IMR-90 (cell line): ENCODE measurements at regions not wholly inside any gene's neighbourhood (a gene's known extent, or its start where the extent isn't known, plus 50 kb on each side); places are given as distances from the start of the nearest gene placed in this dataset.

Source experiments
- ATAC-seq: fragments of 200-7000 bp; cut with Tn5 transposase; 2 replicates; pipeline ENCODE4 v1.9.1; 2020; ENCODE audit warnings: low read depth, mild to moderate bottlenecking, moderate library complexity
- BruUV-seq: library from RNA; stranded (reverse); fragments of 400-500 nt; replicated peaks from 2 replicates; lab custom pipeline; 2021; lab: Mats Ljungman, UMichigan
- CTCF ChIA-PET: fragments of 300-600 bp; formaldehyde crosslinking; extraction: SDS; loops from one replicate; lab custom pipeline; 2021; ENCODE audit warnings: antibody characterized with exemption; lab: Yijun Ruan, JAX
- POLR2A ChIA-PET: fragments of 300-600 bp; sonication (Branson Sonifier 250); formaldehyde crosslinking; loops from one replicate; lab custom pipeline; 2022; ENCODE audit warnings: antibody characterized with exemption; ENCODE audit not compliant: unreplicated experiment; lab: Charles Lee
- DNase-seq: peaks from one replicate; pipeline ENCODE4 v3.0.0; 2013
- H2AFZ ChIP-seq: replicated peaks from 2 replicates; pipeline ENCODE3; 2013; ENCODE audit warnings: low read length, mild to moderate bottlenecking; ENCODE audit not compliant: poor library complexity
- H2AK5ac ChIP-seq: 2 replicates; pipeline ENCODE4 v1.6.1; 2013; ENCODE audit warnings: low read depth, low read length, inconsistent platforms
- H2AK9ac ChIP-seq: replicated peaks from 2 replicates; pipeline ENCODE3; 2013; ENCODE audit warnings: mild to moderate bottlenecking, low read depth, low read length, moderate library complexity; ENCODE audit not compliant: poor library complexity
- H2BK120ac ChIP-seq: 2 replicates; pipeline ENCODE4 v1.6.1; 2013; ENCODE audit warnings: low read depth, low read length, inconsistent platforms
- H2BK15ac ChIP-seq: 3 replicates; pipeline ENCODE4 v1.6.1; 2013; ENCODE audit warnings: low read depth, low read length, inconsistent platforms
- H2BK20ac ChIP-seq: 2 replicates; pipeline ENCODE4 v1.6.1; 2013; ENCODE audit warnings: low read depth, mild to moderate bottlenecking, inconsistent platforms, low read length, moderate library complexity
- H2BK5ac ChIP-seq: 2 replicates; pipeline ENCODE4 v1.6.1; 2013; ENCODE audit warnings: mild to moderate bottlenecking, low read depth, low read length, inconsistent platforms; ENCODE audit not compliant: poor library complexity, severe bottlenecking
- H3K14ac ChIP-seq: replicated peaks from 2 replicates; pipeline ENCODE4 v1.6.1; 2013; ENCODE audit warnings: low read depth, low read length, inconsistent platforms
- H3K18ac ChIP-seq: 2 replicates; pipeline ENCODE4 v1.6.1; 2013; ENCODE audit warnings: low read depth, low read length, control low read depth
- H3K23ac ChIP-seq: 2 replicates; pipeline ENCODE4 v1.6.1; 2013; ENCODE audit warnings: low read depth, low read length, inconsistent platforms
- H3K27ac ChIP-seq: 2 replicates; pipeline ENCODE4 v1.5.1; 2013; ENCODE audit warnings: mild to moderate bottlenecking, control low read depth, low read length; ENCODE audit not compliant: insufficient read depth
- H3K27me3 ChIP-seq: 2 replicates; pipeline ENCODE4 v1.6.1; 2013; ENCODE audit warnings: low read length; ENCODE audit not compliant: control insufficient read depth, insufficient read depth
- H3K36me3 ChIP-seq: 2 replicates; pipeline ENCODE4 v1.6.1; 2013; ENCODE audit warnings: low read length, mixed read lengths; ENCODE audit not compliant: control insufficient read depth, insufficient read depth
- H3K4ac ChIP-seq: 2 replicates; pipeline ENCODE4 v1.6.1; 2013; ENCODE audit warnings: low read depth, low read length, inconsistent platforms
- H3K4me1 ChIP-seq: 2 replicates; pipeline ENCODE4 v1.6.1; 2013; ENCODE audit warnings: low read length, mixed read lengths; ENCODE audit not compliant: control insufficient read depth, insufficient read depth
- H3K4me2 ChIP-seq: 2 replicates; pipeline ENCODE4 v1.6.1; 2013; ENCODE audit warnings: low read depth, mild to moderate bottlenecking, control low read depth, low read length, moderate library complexity
- H3K4me3 ChIP-seq: 2 replicates; pipeline ENCODE4 v1.5.1; 2013; ENCODE audit warnings: low read depth, mild to moderate bottlenecking, control low read depth, low read length, moderate library complexity; ENCODE audit not compliant: insufficient read depth
- H3K56ac ChIP-seq: 2 replicates; pipeline ENCODE4 v1.6.1; 2013; ENCODE audit warnings: low read length, inconsistent platforms; ENCODE audit not compliant: insufficient read depth; ENCODE audit errors: extremely low read depth
- H3K79me1 ChIP-seq, 2 experiments: 2 replicates each; pipeline ENCODE4 v1.6.1; 2013; ENCODE audit warnings: low read length in 2 of 2, inconsistent platforms in 1 of 2, low read depth in 1 of 2
- H3K9ac ChIP-seq: 2 replicates; pipeline ENCODE4 v1.6.1; 2013; ENCODE audit warnings: low read depth, low read length, control low read depth
- H3K9me1 ChIP-seq: 2 replicates; pipeline ENCODE4 v1.6.1; 2013; ENCODE audit warnings: low read length, inconsistent platforms; ENCODE audit not compliant: insufficient read depth
- H3K9me3 ChIP-seq: 2 replicates; pipeline ENCODE4 v1.6.1; 2013; ENCODE audit warnings: low read length; ENCODE audit not compliant: control insufficient read depth, insufficient read depth
- H4K20me1 ChIP-seq: 2 replicates; pipeline ENCODE4 v1.6.1; 2013; ENCODE audit warnings: low read length, inconsistent platforms; ENCODE audit not compliant: insufficient read depth
- H4K5ac ChIP-seq: 2 replicates; pipeline ENCODE4 v1.6.1; 2013; ENCODE audit warnings: mild to moderate bottlenecking, low read depth, low read length, control low read depth
- H4K8ac ChIP-seq, 2 experiments: 2 replicates each; pipeline ENCODE4 v1.6.1; 2013; ENCODE audit warnings: low read depth in 2 of 2, low read length in 2 of 2, control low read depth in 1 of 2, inconsistent platforms in 1 of 2
- H4K91ac ChIP-seq: 2 replicates; pipeline ENCODE4 v1.6.1; 2013; ENCODE audit warnings: low read depth, low read length, inconsistent platforms; ENCODE audit not compliant: insufficient read depth
- CHD1 ChIP-seq: IDR thresholded peaks from 2 replicates; pipeline ENCODE4 v1.6.1; 2012; ENCODE audit warnings: low read depth, low read length, improper control_type of control experiment
- CTCF ChIP-seq: conservative IDR thresholded peaks from 2 replicates; pipeline ENCODE4 v1.5.1; 2012; ENCODE audit warnings: mild to moderate bottlenecking, low read depth, low read length, improper control_type of control experiment
- FOS ChIP-seq: fragments of 150-350 bp; IDR thresholded peaks from 2 replicates; pipeline ENCODE4 v1.6.1; 2016; ENCODE audit warnings: low read depth, low read length
- MXI1 ChIP-seq: IDR thresholded peaks from 2 replicates; pipeline ENCODE4 v1.6.1; 2012; ENCODE audit warnings: low read depth, mild to moderate bottlenecking, low read length, moderate library complexity, borderline replicate concordance
- RFX5 ChIP-seq: IDR thresholded peaks from 2 replicates; pipeline ENCODE4 v1.8.0; 2012; ENCODE audit warnings: low read depth, mild to moderate bottlenecking, low read length, moderate library complexity
- USF2 ChIP-seq: fragments of 150-350 bp; IDR thresholded peaks from 2 replicates; pipeline ENCODE4 v1.6.1; 2017; ENCODE audit warnings: mild to moderate bottlenecking, antibody characterized with exemption, low read length, low read depth
- WGBS, 2 experiments: methylation state at CpG; one replicate each; pipeline versions ENCODE4 v1.1.5 to v1.1.7; 2013; ENCODE audit warnings: missing lambda C conversion rate in 2 of 2; ENCODE audit not compliant: insufficient read length in 1 of 2; ENCODE audit errors: extremely low coverage in 2 of 2; 5-methylcytosine and 5-hydroxymethylcytosine counted together
- dilution Hi-C: fragments of 300-500 bp; cut with HindIII; formaldehyde crosslinking; loops from one replicate; pipeline ENCODE4 v1.14.3; 2018; ENCODE audit warnings: low sequenced_read_pairs; ENCODE audit not compliant: unreplicated experiment
- in situ Hi-C: fragments of 300-500 bp; cut with MboI; formaldehyde crosslinking; loops from 3 replicates; pipeline ENCODE4 v1.14.3; 2019; ENCODE audit warnings: low sequenced_read_pairs, inconsistent platforms, mixed read lengths
- intact Hi-C: fragments of 100-400 bp; cut with micrococcal nuclease; formaldehyde crosslinking; loops from 2 replicates; pipeline ENCODE4 v1.10.0; 2022

GRCh38 chr4:108531461-108531860 is 88.9 kb upstream of the RPL34 start:
- Histone ChIP-seq H2BK15ac (no peak overlapping the region), H3K9me3 (no peaks in the 10 kb centered on the region), H3K9ac (no peak overlapping the region), H4K91ac (no peak overlapping the region), H3K56ac (no peak overlapping the region), H3K14ac (no peak overlapping the region), H3K36me3 (no peaks in the 10 kb centered on the region), H2BK120ac (no peak overlapping the region), H3K27me3 (peaks cover 5% of the 10 kb centered on the region), H3K4me2 (no peak overlapping the region), H3K79me1 (no peaks in the 10 kb centered on the region), H3K4me3 (no peak overlapping the region), H3K4me1 (no peaks in the 10 kb centered on the region), H4K5ac (no peak overlapping the region), H3K23ac (no peak overlapping the region), H2AK9ac (no peak overlapping the region), H4K8ac (no peak overlapping the region), H3K27ac (no peak overlapping the region), H2BK20ac (no peak overlapping the region), H3K18ac (no peak overlapping the region), H2AFZ (no peak overlapping the region), H2BK5ac (no peak overlapping the region), H4K20me1 (no peaks in the 10 kb centered on the region), H2AK5ac (no peak overlapping the region), H3K9me1 (no peaks in the 10 kb centered on the region), H3K4ac (no peak overlapping the region)
- CTCF ChIA-PET = no interaction called here
- intact Hi-C loops = no loop called here
- dilution Hi-C loops = no loop called here
- no peak for TF ChIP-seq MXI1
- no peak for TF ChIP-seq CHD1
- no peak for TF ChIP-seq FOS
- TF ChIP-seq USF2 = no peak
- no peak for TF ChIP-seq RFX5
- no peak for TF ChIP-seq CTCF
- WGBS, 2 experiments = no CpG with 5 or more reads among the region's 2 CpGs
- POLR2A ChIA-PET = no interaction called here
- no TSS peak for BruUV-seq
- in situ Hi-C loops = no loop called here
- ATAC-seq (no peak), DNase-seq (no peak)
